Esophagus squamous epithelium (tissue), 4 donors: ENCODE measurements at regions not wholly inside any gene's neighbourhood (a gene's known extent, or its start where the extent isn't known, plus 50 kb on each side); places are given as distances from the start of the nearest gene placed in this dataset.

Experiments used
- POLR2A ChIP-seq, 4 donors: fragments of 450-650 bp; IDR thresholded peaks; one replicate each; pipeline ENCODE4 v1.6.1; 2017; ENCODE audit warnings: antibody characterized with exemption in 4 of 4, mild to moderate bottlenecking in 4 of 4, moderate library complexity in 3 of 4
- TF ChIP-seq, protein P1 (sequence below), 6 experiments: fragments of 450-650 bp in 4 of 6; fragments of 200-600 bp in 2 of 6; sonication (generic) in 2 of 6; IDR thresholded peaks; one replicate each; pipeline ENCODE4 v1.5.1; 2016 to 2019; ENCODE audit warnings: antibody characterized with exemption in 6 of 6, mild to moderate bottlenecking in 4 of 6, moderate library complexity in 4 of 6

DNA sequence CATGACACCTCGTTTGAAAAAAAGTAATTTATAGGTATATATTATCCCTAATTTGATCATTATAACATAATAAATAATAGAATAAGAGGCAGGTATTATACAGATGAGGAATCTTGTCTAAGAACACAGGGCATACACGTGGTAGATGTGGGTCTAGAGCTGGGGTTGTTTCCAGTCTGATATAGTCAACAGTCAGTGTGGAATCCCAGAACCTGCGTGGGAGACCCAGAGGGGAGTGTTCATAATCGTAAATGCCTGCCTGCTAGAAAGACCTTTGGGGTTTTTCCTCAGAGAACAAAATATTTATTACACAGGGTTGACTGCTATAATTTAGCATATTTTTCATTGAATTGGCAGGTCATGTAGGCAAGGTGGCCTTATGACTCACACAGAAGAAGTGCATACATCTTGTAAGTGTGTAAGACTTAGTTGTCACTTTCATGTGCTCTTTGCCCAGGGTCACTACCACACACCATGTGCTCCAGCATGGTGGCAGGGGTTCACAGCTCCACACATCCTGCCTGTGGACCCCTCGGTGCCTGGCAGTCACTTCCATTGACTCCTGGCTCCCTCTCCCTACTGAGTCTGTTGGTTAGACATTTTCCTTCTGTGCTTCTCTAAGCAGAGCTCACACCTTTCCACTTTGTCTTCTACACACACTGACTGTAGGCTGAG is 94.9 kb upstream of the IKZF1 start:
- TF ChIP-seq, protein P1, sequence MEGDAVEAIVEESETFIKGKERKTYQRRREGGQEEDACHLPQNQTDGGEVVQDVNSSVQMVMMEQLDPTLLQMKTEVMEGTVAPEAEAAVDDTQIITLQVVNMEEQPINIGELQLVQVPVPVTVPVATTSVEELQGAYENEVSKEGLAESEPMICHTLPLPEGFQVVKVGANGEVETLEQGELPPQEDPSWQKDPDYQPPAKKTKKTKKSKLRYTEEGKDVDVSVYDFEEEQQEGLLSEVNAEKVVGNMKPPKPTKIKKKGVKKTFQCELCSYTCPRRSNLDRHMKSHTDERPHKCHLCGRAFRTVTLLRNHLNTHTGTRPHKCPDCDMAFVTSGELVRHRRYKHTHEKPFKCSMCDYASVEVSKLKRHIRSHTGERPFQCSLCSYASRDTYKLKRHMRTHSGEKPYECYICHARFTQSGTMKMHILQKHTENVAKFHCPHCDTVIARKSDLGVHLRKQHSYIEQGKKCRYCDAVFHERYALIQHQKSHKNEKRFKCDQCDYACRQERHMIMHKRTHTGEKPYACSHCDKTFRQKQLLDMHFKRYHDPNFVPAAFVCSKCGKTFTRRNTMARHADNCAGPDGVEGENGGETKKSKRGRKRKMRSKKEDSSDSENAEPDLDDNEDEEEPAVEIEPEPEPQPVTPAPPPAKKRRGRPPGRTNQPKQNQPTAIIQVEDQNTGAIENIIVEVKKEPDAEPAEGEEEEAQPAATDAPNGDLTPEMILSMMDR (IDR thresholded peaks at IDR 0.05), result no peak
- no peak for TF ChIP-seq POLR2A (IDR thresholded peaks at IDR 0.05)
